Tibial nerve (tissue), 3 donors: ENCODE measurements at regions not wholly inside any gene's neighbourhood (a gene's known extent, or its start where the extent isn't known, plus 50 kb on each side); places are given as distances from the start of the nearest gene placed in this dataset.

ENCODE experiments used
- EP300 ChIP-seq, 2 donors: sonication (generic); formaldehyde crosslinking; IDR thresholded peaks; one replicate each; pipeline ENCODE4 v1.6.1; 2017; ENCODE audit warnings: antibody characterized with exemption in 2 of 2, mild to moderate bottlenecking in 1 of 2
- POLR2A ChIP-seq, 2 donors: fragments of 450-650 bp; IDR thresholded peaks; one replicate each; pipeline ENCODE4 v1.6.1; 2017; ENCODE audit warnings: antibody characterized with exemption in 2 of 2, mild to moderate bottlenecking in 2 of 2, moderate library complexity in 2 of 2

DNA sequence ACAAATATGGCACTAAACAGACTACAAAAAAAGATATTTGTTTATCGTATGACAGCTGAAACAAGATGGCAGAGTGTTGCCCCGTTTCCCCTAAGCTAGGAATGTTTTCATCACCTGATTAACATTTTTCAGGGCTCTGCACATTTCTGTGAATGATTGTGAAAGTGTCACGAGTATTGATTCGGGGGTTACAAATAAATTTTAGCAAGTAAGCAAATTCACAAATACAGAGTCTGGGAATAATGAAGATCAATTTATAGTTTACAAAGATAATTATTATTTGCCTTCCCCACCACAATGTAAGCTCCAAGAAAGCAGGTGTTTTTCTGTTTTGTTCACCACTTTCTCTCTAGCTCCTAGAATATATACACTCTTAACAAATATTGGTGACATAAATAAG lies 361.2 kb upstream of the ERCC4 start:
- TF ChIP-seq POLR2A (IDR thresholded peaks at IDR 0.05) (no peak), EP300 (IDR thresholded peaks at IDR 0.05) (no peak)
